ENCODE measurements at regions not wholly inside any gene's neighbourhood (a gene's known extent, or its start where the extent isn't known, plus 50 kb on each side); places are given as distances from the start of the nearest gene placed in this dataset.

- DNase-seq (ENCODE audit: low read depth): no peak
Observed at GRCh38 chrX:69362856-69363255, 141.3 kb upstream of the NALF2 start.

GRCh38 chrX:69362354-69362753 lies 141.8 kb upstream of the NALF2 start:
- DNase-seq (ENCODE audit: low read depth): no peak

GRCh38 chrX:69361311-69361845 lies 142.7 kb upstream of the NALF2 start:
- no peak for DNase-seq (ENCODE audit: low read depth)

GRCh38 chrX:69357317-69357716 lies 146.8 kb upstream of the NALF2 start:
- no peak for DNase-seq (ENCODE audit: low read depth)

GRCh38 chrX:69324851-69325250 lies 159.6 kb upstream of the PJA1 start:
- DNase-seq (ENCODE audit: low read depth): no peak

GRCh38 chrX:69323786-69324720 lies 158.8 kb upstream of the PJA1 start:
- no peak for DNase-seq (ENCODE audit: low read depth)

- DNase-seq (ENCODE audit: low read depth): no peak
Observed at GRCh38 chrX:69321789-69322188, 156.5 kb upstream of the PJA1 start.

- DNase-seq (ENCODE audit: low read depth): no peak
Observed at GRCh38 chrX:69321006-69321655, 155.9 kb upstream of the PJA1 start.

- no peak for DNase-seq (ENCODE audit: low read depth)
Observed at GRCh38 chrX:69320116-69320515, 154.9 kb upstream of the PJA1 start.

- DNase-seq (ENCODE audit: low read depth): no peak
Observed at GRCh38 chrX:69319376-69319775, 154.1 kb upstream of the PJA1 start.

- DNase-seq (ENCODE audit: low read depth): no peak
Observed at GRCh38 chrX:69318651-69319340, 153.5 kb upstream of the PJA1 start.

- DNase-seq (ENCODE audit: low read depth): no peak
Observed at GRCh38 chrX:69317721-69318120, 152.5 kb upstream of the PJA1 start.

- no peak for DNase-seq (ENCODE audit: low read depth)
Observed at GRCh38 chrX:69314436-69315348, 149.4 kb upstream of the PJA1 start.

- DNase-seq (ENCODE audit: low read depth): no peak
Observed at GRCh38 chrX:69313617-69314290, 148.5 kb upstream of the PJA1 start.

GRCh38 chrX:69311936-69312670 lies 146.8 kb upstream of the PJA1 start:
- DNase-seq (ENCODE audit: low read depth): no peak

- DNase-seq (ENCODE audit: low read depth): no peak
Observed at GRCh38 chrX:69309074-69309792, 144.0 kb upstream of the PJA1 start.

- DNase-seq (ENCODE audit: low read depth): no peak
Observed at GRCh38 chrX:69307756-69308155, 142.5 kb upstream of the PJA1 start.

GRCh38 chrX:69307029-69307428 lies 141.8 kb upstream of the PJA1 start:
- DNase-seq (ENCODE audit: low read depth): no peak

- no peak for DNase-seq (ENCODE audit: low read depth)
Observed at GRCh38 chrX:69306063-69306404, 140.8 kb upstream of the PJA1 start.

All from activated T-cell treated with anti-CD3 and anti-CD28 coated beads for 24 hours (primary cell).